Bone marrow (tissue), 2 donors: ENCODE measurements at regions not wholly inside any gene's neighbourhood (a gene's known extent, or its start where the extent isn't known, plus 50 kb on each side); places are given as distances from the start of the nearest gene placed in this dataset.

Experiments
- DNase-seq, 2 donors: peaks; one replicate each; lab custom pipeline; 2025; lab: John Stamatoyannopoulos, UW

- DNase-seq = no peak
These were observed 1009.8 kb downstream of the TUSC7 start for GRCh38 chr3:117719316-117719926.

- DNase-seq = no peak
These were observed 1012.3 kb downstream of the TUSC7 start for GRCh38 chr3:117721866-117722265.

- DNase-seq = no peak
These were observed 1013.3 kb downstream of the TUSC7 start for GRCh38 chr3:117722856-117723255.

- no peak for DNase-seq
These were observed 1014.2 kb downstream of the TUSC7 start for GRCh38 chr3:117723825-117724224.

GRCh38 chr3:117725314-117725713 lies 1015.7 kb downstream of the TUSC7 start:
- DNase-seq = no peak

GRCh38 chr3:117726776-117727175 lies 1017.2 kb downstream of the TUSC7 start:
- DNase-seq = no peak

DNA sequence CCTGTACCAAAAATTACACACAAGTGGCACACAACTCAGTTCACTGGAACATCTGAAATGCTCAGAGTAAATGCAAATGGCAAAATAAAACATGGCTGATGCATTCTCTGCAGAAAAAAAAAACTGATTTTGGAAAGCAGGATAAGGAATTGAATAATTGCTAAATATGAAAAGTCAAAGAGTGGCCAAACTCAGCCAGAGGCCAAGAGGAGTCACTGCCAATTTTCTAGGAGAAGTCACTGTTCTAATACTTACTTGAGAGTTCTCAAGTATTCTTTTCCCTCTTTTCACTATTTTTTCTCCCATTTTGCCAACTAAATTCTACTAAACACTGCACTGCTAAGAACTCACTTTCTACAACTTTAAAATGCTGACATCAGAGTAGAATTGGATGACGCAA lies 1018.6 kb downstream of the TUSC7 start:
- no peak for DNase-seq

GRCh38 chr3:117734496-117734895 lies 1024.9 kb downstream of the TUSC7 start:
- DNase-seq = no peak

GRCh38 chr3:117735481-117736101 lies 1026.0 kb downstream of the TUSC7 start:
- DNase-seq = no peak

- no peak for DNase-seq
These were observed 1027.3 kb downstream of the TUSC7 start for GRCh38 chr3:117736846-117737245.

DNA sequence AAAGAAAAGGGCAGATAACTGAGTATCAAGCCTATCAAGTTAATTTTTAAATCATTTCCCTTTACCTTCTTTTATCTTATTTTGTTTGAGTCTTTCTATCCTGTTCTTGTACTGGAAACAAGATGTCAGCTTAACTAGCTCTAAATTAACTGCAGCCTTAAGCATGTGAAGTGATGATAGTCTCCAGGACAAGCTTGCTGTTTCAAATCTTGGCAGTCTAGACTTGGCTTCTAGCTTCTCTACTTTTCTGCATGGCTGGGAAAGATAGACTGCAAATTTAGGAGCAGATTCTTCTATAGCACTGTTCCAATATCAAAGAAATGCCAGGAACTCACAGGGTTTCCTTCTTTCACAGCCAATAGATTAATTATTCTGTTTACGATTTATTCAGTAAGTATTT lies 1034.4 kb downstream of the TUSC7 start:
- no peak for DNase-seq

GRCh38 chr3:117744935-117745334 lies 1035.4 kb downstream of the TUSC7 start:
- no peak for DNase-seq

DNA sequence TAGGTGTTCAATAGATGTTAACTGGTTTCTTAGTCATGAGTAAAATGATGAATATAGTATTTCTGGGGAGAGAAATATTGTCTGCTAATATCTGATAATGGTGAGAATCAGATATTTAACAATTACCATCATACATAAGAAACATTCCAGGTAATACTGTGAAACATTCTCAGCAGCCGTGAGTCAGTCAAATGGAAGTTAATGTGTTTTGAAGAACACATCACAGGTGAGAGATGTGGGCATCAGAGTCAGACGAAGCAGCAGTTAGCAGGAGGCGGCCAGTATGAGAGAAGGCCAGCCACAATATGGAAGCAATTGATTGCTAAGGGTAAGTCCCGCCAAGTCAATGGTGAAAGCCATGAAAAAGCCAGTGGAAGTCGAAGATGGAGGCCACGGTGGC lies 1035.9 kb downstream of the TUSC7 start:
- no peak for DNase-seq

DNA sequence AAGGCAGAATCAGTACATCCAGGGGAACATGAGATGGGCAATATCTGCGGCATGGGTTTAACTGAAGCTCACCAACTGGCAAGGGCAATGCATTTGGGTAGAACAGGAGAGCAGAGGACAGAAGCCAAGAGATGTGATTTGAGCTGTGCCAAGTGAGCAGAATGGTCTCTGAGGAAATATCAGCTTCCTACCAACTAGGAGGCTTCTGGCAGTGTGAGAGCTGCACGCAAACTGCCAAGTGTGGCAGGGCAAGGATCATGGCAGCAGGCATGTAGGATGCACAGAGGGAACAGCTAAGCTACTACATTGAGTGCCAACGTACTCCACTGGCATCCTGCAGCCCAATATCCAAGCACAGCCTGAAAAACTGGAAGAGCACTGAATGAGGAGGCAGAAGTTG lies 1036.5 kb downstream of the TUSC7 start:
- DNase-seq = no peak

DNA sequence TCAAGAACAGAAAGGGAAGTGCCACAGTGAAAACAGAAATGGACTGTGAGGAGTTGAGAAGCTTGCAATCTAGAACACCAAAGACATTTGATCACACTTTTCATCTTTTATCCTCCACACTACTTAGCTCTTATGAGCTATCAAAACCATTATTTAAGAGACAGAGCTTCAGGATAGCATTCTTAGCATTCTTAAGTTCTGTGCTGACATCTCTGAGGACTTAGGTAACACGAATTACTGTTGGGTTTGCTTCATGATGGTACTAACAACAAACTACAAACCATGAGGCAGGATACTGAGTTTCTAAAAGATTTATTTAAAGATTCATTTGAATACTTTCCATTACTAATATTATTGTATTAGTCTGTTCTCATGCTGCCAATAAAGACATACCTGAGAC lies 1038.6 kb downstream of the TUSC7 start:
- DNase-seq = no peak

GRCh38 chr3:117750674-117751269 lies 1041.2 kb downstream of the TUSC7 start:
- no peak for DNase-seq

DNA sequence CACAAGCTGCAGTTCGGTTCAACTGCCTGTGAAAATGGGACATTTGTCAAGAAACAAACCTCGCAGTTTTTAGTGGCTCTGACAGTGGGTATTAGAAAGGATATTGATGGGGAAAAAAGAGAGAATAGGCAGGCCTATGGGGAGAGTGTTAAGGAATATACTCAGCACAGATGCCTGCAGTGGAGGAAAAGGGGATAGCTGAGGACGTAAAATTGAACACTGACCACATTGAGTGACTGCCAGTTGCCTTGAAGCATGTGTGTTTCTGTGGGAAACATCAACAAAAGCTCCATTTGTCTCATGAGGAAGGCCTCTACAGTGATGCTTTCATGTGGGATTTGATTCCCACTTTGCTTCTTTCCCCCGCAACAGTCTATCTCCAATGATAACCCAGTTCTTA lies 1042.1 kb downstream of the TUSC7 start:
- no peak for DNase-seq

DNA sequence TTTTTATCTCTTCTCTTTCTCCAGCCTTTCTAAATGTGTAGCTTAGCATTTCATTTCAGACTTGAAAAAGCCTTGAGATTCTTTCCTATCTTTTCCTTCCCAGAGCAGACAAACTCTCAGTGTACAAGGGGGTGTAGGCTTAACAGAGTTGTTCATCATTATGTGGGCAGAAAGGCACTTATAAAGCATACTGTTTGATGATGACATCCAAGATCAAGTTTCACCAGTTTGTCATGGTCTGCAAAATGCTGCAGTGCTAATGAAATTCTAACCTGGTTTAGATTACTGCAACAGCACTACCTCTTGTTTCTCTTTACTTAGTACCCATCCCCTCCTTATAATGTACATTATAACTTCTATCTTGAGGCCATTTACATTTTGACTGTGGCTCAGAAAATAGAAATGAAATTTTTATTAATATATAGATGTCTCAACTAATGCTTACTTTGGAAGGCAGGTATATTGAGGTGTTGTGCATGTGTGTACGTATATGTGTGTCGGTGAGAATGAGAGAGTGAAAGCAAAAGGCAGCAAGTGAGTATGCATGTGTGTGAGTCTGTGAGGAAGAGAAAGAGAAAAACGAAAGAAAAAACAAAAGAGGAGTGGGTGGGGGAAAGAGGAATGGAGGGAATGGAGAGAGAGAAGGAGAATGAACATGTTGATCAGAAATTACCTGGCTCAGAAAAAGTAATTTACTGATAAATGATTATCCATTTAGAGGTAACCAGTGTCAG lies 1043.6 kb downstream of the TUSC7 start:
- DNase-seq = no peak

DNA sequence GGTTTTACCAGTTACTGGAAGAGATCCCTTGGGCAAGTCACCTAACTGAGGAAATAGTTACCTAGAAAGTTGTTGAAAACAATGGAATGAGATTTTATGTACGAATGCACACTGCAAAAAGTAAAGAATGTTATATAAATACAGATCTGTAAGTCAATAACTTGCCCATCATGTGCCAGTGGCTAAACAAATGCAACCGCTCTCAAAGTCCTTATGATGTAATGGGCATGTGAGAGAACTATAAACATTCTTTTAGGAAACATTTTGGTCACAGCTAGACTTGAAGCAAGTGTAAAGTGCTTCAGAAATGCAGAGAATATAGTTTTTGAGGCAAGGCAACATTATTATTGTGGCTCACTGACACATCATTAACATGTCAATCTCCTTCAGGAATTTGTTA lies 1044.5 kb downstream of the TUSC7 start:
- no peak for DNase-seq

- no peak for DNase-seq
These were observed 1045.3 kb downstream of the TUSC7 start for GRCh38 chr3:117754841-117755240.

DNA sequence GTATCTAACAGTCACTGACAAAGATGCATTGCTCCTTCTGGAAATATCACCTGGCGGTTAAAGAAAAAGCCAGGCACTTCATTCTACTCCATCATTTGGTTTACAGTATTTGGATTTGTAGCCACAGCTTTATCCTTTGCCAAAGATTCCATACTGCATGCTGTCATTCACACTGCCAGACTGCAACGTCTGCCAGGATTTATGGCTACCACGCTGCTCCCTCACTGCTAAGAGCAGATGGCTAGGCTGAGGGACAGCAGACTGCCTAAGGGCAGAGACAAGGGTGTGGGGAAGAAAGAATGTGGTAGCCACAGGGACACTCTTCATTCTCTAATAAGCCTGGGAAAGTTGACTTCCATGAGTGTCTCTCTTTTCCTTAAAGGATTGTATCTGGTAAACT lies 1047.0 kb downstream of the TUSC7 start:
- no peak for DNase-seq

DNA sequence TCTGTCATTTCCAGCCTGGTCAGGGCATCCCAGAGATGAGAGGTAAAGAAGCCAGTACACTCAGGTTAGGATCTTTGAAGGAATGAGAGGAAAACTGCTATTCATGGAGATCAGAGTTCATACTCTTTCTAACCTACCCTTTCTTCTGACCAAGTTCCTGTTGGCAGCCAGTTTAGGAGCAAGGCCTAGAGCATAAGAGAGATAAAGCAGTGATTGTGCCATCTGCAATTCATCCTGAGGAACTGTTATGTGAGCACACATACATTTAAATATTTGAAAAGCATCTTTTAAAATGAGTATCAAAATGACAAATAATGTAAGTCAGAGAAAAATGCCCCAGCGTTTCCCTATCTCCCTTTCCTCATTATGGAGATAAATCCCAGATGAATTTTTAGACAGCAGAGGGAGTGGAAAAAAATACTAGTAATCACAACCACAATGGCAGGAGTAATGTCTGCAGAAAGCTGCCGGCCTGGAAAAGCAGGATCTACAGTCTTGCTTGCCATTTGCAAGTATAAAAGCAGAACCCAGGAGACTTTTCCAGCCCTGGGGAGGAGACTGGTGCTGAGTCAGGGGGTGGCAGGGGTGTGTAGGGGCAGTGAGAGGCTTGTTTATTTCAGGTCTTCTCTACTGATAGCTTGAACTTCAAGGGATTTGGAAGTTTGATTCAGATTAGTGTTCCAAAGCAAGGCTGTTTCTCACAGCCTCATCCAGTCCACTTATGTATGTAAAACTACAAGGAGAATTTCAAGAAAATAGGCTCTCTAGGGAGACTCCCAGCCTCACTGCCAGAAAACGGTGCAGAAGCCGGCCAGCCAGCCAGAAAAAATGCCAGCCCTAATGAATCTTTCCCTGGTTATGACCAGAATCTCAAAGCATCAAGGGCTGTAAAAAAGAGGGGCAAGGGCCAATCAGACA lies 1052.4 kb downstream of the TUSC7 start:
- no peak for DNase-seq
